ENCODE measurements at regions not wholly inside any gene's neighbourhood (a gene's known extent, or its start where the extent isn't known, plus 50 kb on each side); places are given as distances from the start of the nearest gene placed in this dataset.

GRCh38 chr2:236730393-236730792, 160.8 kb downstream of the ACKR3 start:
- no peak for DNase-seq (ENCODE audit: low spot score)
- intact Hi-C loops (cut with DNase I), result no loop called here

- intact Hi-C loops (cut with DNase I), result no loop called here
- peak; percentile 89 for DNase-seq (ENCODE audit: low spot score)
Observed at GRCh38 chr2:236731767-236732580, 162.3 kb downstream of the ACKR3 start.

- DNase-seq (ENCODE audit: low spot score), result no peak
- intact Hi-C loops (cut with DNase I), result no loop called here
Observed at GRCh38 chr2:236733156-236733555, 163.5 kb downstream of the ACKR3 start.

- intact Hi-C loops (cut with DNase I), result no loop called here
- DNase-seq (ENCODE audit: low spot score), result no peak
Observed at GRCh38 chr2:236735825-236736238, 166.2 kb downstream of the ACKR3 start.

- no peak for DNase-seq (ENCODE audit: low spot score)
- intact Hi-C loops (cut with DNase I), result no loop called here
Observed at GRCh38 chr2:236738030-236738429, 168.4 kb downstream of the ACKR3 start.

- intact Hi-C loops (cut with DNase I), result no loop called here
- DNase-seq (ENCODE audit: low spot score), result no peak
Observed at GRCh38 chr2:236738896-236739295, 169.3 kb downstream of the ACKR3 start.

- intact Hi-C loops (cut with DNase I), result loop anchor here in 1 of 2 donors (2.0 kb wide), 1 partner anchor 67 kb away; no protein-coding TSS in a partner anchor
Observed at GRCh38 chr2:236739663-236740062, 170.0 kb downstream of the ACKR3 start.

GRCh38 chr2:236740506-236740905, 170.9 kb downstream of the ACKR3 start:
- DNase-seq (ENCODE audit: low spot score), result no peak
- intact Hi-C loops (cut with DNase I), result loop anchor here in 1 of 2 donors (2.0 kb wide), 1 partner anchor 68 kb away; no protein-coding TSS in a partner anchor

More at GRCh38 chr2:236739663-236740062, 170.0 kb downstream of the ACKR3 start:
- DNase-seq (ENCODE audit: low spot score), result no peak

- DNase-seq (ENCODE audit: low spot score), result no peak
- intact Hi-C loops (cut with DNase I), result no loop called here
Observed at GRCh38 chr2:236743039-236743920, 173.7 kb downstream of the ACKR3 start.

GRCh38 chr2:236743921-236744280, 174.3 kb downstream of the ACKR3 start:
- no peak for DNase-seq (ENCODE audit: low spot score)
- intact Hi-C loops (cut with DNase I), result no loop called here

GRCh38 chr2:236744281-236744705, 174.7 kb downstream of the ACKR3 start:
- intact Hi-C loops (cut with DNase I), result no loop called here
- DNase-seq (ENCODE audit: low spot score), result no peak

- intact Hi-C loops (cut with DNase I), result no loop called here
- no peak for DNase-seq (ENCODE audit: low spot score)
Observed at GRCh38 chr2:236744716-236745115, 175.1 kb downstream of the ACKR3 start.

GRCh38 chr2:236745420-236746210, 176.0 kb downstream of the ACKR3 start:
- no peak for DNase-seq (ENCODE audit: low spot score)
- intact Hi-C loops (cut with DNase I), result no loop called here

GRCh38 chr2:236746833-236747232, 177.2 kb downstream of the ACKR3 start:
- DNase-seq (ENCODE audit: low spot score), result no peak
- intact Hi-C loops (cut with DNase I), result no loop called here

GRCh38 chr2:236747426-236747825, 177.8 kb downstream of the ACKR3 start:
- no peak for DNase-seq (ENCODE audit: low spot score)
- intact Hi-C loops (cut with DNase I), result no loop called here

- no peak for DNase-seq (ENCODE audit: low spot score)
- intact Hi-C loops (cut with DNase I), result no loop called here
Observed at GRCh38 chr2:236747925-236748324, 178.3 kb downstream of the ACKR3 start.

GRCh38 chr2:236748385-236748784, 178.8 kb downstream of the ACKR3 start:
- intact Hi-C loops (cut with DNase I), result no loop called here

GRCh38 chr2:236748801-236749200, 179.2 kb downstream of the ACKR3 start:
- DNase-seq (ENCODE audit: low spot score), result no peak
- intact Hi-C loops (cut with DNase I), result no loop called here

More at GRCh38 chr2:236748385-236748784, 178.8 kb downstream of the ACKR3 start:
- no peak for DNase-seq (ENCODE audit: low spot score)

- intact Hi-C loops (cut with DNase I), result no loop called here
- no peak for DNase-seq (ENCODE audit: low spot score)
Observed at GRCh38 chr2:236749346-236749745, 179.7 kb downstream of the ACKR3 start.

Data from posterior vena cava (tissue), 2 donors.